Upper lobe of left lung (tissue), 6 donors: ENCODE measurements at regions not wholly inside any gene's neighbourhood (a gene's known extent, or its start where the extent isn't known, plus 50 kb on each side); places are given as distances from the start of the nearest gene placed in this dataset.
A peak's percentile ranks its signal among the peaks of the same experiment; 100 is the strongest.
"Not testable (repeated sequence)": the region's sequence is repeated elsewhere in the genome, so short reads cannot be mapped to it uniquely, and the experiment has no call there.

Experiments
- ATAC-seq, 2 donors: fragments of 200-7000 bp; cut with Tn5 transposase; one replicate each; pipeline ENCODE4 v1.9.1; 2022; ENCODE audit warnings: mild to moderate bottlenecking in 2 of 2, moderate library complexity in 2 of 2; ENCODE audit not compliant: low FRiP score in 2 of 2
- DNase-seq, 2 donors: peaks; one replicate each; pipeline ENCODE4 v3.0.0-alpha.2; 2019 to 2020
- H3K27ac ChIP-seq, 4 donors: fragments of 200-600 bp; sonication (generic); one replicate each; pipeline ENCODE4 v1.5.1; 2016 to 2019
- H3K27me3 ChIP-seq, 4 donors: fragments of 200-600 bp; sonication (generic); one replicate each; pipeline ENCODE4 v1.5.1; 2017 to 2019
- H3K36me3 ChIP-seq, 4 donors: fragments of 200-600 bp; sonication (generic); one replicate each; pipeline ENCODE4 v1.5.1; 2016 to 2019
- H3K4me1 ChIP-seq, 4 donors: fragments of 200-600 bp; sonication (generic); one replicate each; pipeline ENCODE4 v1.5.1; 2018 to 2019
- H3K4me3 ChIP-seq, 4 donors: fragments of 200-600 bp; sonication (generic); one replicate each; pipeline ENCODE4 v1.5.1; 2017 to 2019; ENCODE audit warnings: mild to moderate bottlenecking in 2 of 4, moderate library complexity in 1 of 4
- H3K9me3 ChIP-seq, 4 donors: fragments of 200-600 bp; sonication (generic); one replicate each; pipeline ENCODE4 v1.5.1; 2018 to 2019
- CTCF ChIP-seq, 6 experiments: fragments of 450-650 bp in 4 of 6; fragments of 200-600 bp in 2 of 6; sonication (generic) in 2 of 6; IDR thresholded peaks; one replicate each; pipeline ENCODE4 v1.5.1; 2016 to 2019; ENCODE audit warnings: antibody characterized with exemption in 6 of 6
- EP300 ChIP-seq, 4 donors: sonication (generic); formaldehyde crosslinking; IDR thresholded peaks; one replicate each; pipeline ENCODE4 v1.5.1; 2017; ENCODE audit warnings: antibody characterized with exemption in 4 of 4, control low read depth in 2 of 4
- POLR2A ChIP-seq, 4 donors: fragments of 450-650 bp; IDR thresholded peaks; one replicate each; pipeline ENCODE4 v1.5.1; 2016 to 2017; ENCODE audit warnings: antibody characterized with exemption in 4 of 4, mild to moderate bottlenecking in 2 of 4
- POLR2AphosphoS5 ChIP-seq, 2 donors: sonication (generic); formaldehyde crosslinking; IDR thresholded peaks; one replicate each; pipeline ENCODE4 v1.5.1; 2017; ENCODE audit warnings: antibody characterized with exemption in 2 of 2
- WGBS, 2 donors: methylation state at CpG; one replicate each; pipeline ENCODE4 v1.1.5; 2017 to 2018; 5-methylcytosine and 5-hydroxymethylcytosine counted together
- donor health status: DM: no; HTN: no; CAD: no; lungs with moderate emphysema.
- donor health status: DM: no; HTN: yes; CAD: no; lungs with severe emphysema.

GRCh38 chr3:191085091-191085490 lies 114.0 kb upstream of the OSTN start:
- no peak for TF ChIP-seq EP300 (IDR thresholded peaks at IDR 0.05)
- TF ChIP-seq CTCF (IDR thresholded peaks at IDR 0.05): no peak
- no peak for TF ChIP-seq POLR2AphosphoS5 (IDR thresholded peaks at IDR 0.05)
- TF ChIP-seq POLR2A (IDR thresholded peaks at IDR 0.05): no peak
- Histone ChIP-seq H3K27me3 (no peaks in the 10 kb centered on the region), H3K4me1 (no peaks in the 10 kb centered on the region), H3K36me3 (no peaks in the 10 kb centered on the region), H3K27ac (no peak overlapping the region), H3K4me3 (no peak overlapping the region), H3K9me3 (no peaks in the 10 kb centered on the region)
- ATAC-seq (no peak), DNase-seq (no peak)
- WGBS, 2 donors: 77 to 85% methylated on average over 3 of the region's 3 CpGs

GRCh38 chr3:191078913-191079312 lies 120.1 kb upstream of the OSTN start:
- H3K9me3 ChIP-seq, ATAC-seq: not testable (repeated sequence)
- WGBS, 2 donors: 78 to 88% methylated on average over 3 of the region's 3 CpGs

GRCh38 chr3:191076903-191077552 lies 122.0 kb upstream of the OSTN start:
- H3K36me3 ChIP-seq: no peaks in the 10 kb centered on the region
- no peak overlapping the region for H3K4me3 ChIP-seq
- ATAC-seq (peak in 1 of 2 donors; percentile 15), DNase-seq (no peak)
- 70% methylated on average over 2 of the region's 2 CpGs; no CpG with 5 or more reads in 1 of the 2 donors for WGBS, 2 donors
- no peaks in the 10 kb centered on the region for H3K27me3 ChIP-seq
- H3K27ac ChIP-seq: no peak overlapping the region
- H3K4me1 ChIP-seq: no peaks in the 10 kb centered on the region
- TF ChIP-seq CTCF (IDR thresholded peaks at IDR 0.05): no peak
- TF ChIP-seq POLR2A (IDR thresholded peaks at IDR 0.05): no peak
- TF ChIP-seq POLR2AphosphoS5 (IDR thresholded peaks at IDR 0.05): no peak
- TF ChIP-seq EP300 (IDR thresholded peaks at IDR 0.05): no peak
- H3K9me3 ChIP-seq: peaks cover 0 to 4% (median 1%) of the 10 kb centered on the region in 4 donors

More at GRCh38 chr3:191078913-191079312, 120.1 kb upstream of the OSTN start:
- H3K27me3 ChIP-seq, H3K4me1 ChIP-seq, H3K36me3 ChIP-seq, H3K27ac ChIP-seq, H3K4me3 ChIP-seq, DNase-seq: not testable (repeated sequence)

GRCh38 chr3:191074511-191074910 lies 124.5 kb upstream of the OSTN start:
- Histone ChIP-seq H3K9me3 (peaks cover 0 to 4% (median 1%) of the 10 kb centered on the region in 4 donors), H3K4me3 (no peak overlapping the region), H3K36me3 (no peaks in the 10 kb centered on the region), H3K4me1 (no peaks in the 10 kb centered on the region), H3K27ac (no peak overlapping the region), H3K27me3 (no peaks in the 10 kb centered on the region)
- ATAC-seq (no peak), DNase-seq (no peak)
- WGBS, 2 donors: 54 to 56% methylated on average over 5 of the region's 5 CpGs
- no peak for TF ChIP-seq POLR2AphosphoS5 (IDR thresholded peaks at IDR 0.05)
- no peak for TF ChIP-seq POLR2A (IDR thresholded peaks at IDR 0.05)
- TF ChIP-seq CTCF (IDR thresholded peaks at IDR 0.05): no peak
- TF ChIP-seq EP300 (IDR thresholded peaks at IDR 0.05): no peak

GRCh38 chr3:191070762-191071403 lies 128.2 kb upstream of the OSTN start:
- H3K9me3 ChIP-seq: no peaks in the 10 kb centered on the region
- ATAC-seq (no peak), DNase-seq (no peak)
- H3K36me3 ChIP-seq: no peaks in the 10 kb centered on the region
- H3K27ac ChIP-seq: no peak overlapping the region
- TF ChIP-seq EP300 (IDR thresholded peaks at IDR 0.05) (no peak), POLR2AphosphoS5 (IDR thresholded peaks at IDR 0.05) (no peak), CTCF (IDR thresholded peaks at IDR 0.05) (no peak), POLR2A (IDR thresholded peaks at IDR 0.05) (no peak)
- H3K4me3 ChIP-seq: no peak overlapping the region
- no peaks in the 10 kb centered on the region for H3K27me3 ChIP-seq
- no peaks in the 10 kb centered on the region for H3K4me1 ChIP-seq
- 55 to 57% methylated on average over 4 of the region's 4 CpGs for WGBS, 2 donors
